Gastrocnemius medialis (tissue), 4 donors: ENCODE measurements at regions not wholly inside any gene's neighbourhood (a gene's known extent, or its start where the extent isn't known, plus 50 kb on each side); places are given as distances from the start of the nearest gene placed in this dataset.

Experiments
- CTCF ChIP-seq, 5 experiments: fragments of 450-650 bp in 3 of 5; fragments of 200-600 bp in 2 of 5; sonication (generic) in 2 of 5; IDR thresholded peaks in 4 of 5; conservative IDR thresholded peaks in 1 of 5; 1 replicate in 4 of 5; 2 replicates in 1 of 5; pipeline ENCODE4 v1.5.1; 2016 to 2019; ENCODE audit warnings: antibody characterized with exemption in 5 of 5, mild to moderate bottlenecking in 3 of 5, moderate library complexity in 3 of 5
- POLR2A ChIP-seq, 2 donors: fragments of 450-650 bp; IDR thresholded peaks; one replicate each; pipeline ENCODE4 v1.6.1; 2017; ENCODE audit warnings: antibody characterized with exemption in 2 of 2, mild to moderate bottlenecking in 2 of 2, moderate library complexity in 2 of 2

- TF ChIP-seq CTCF (IDR thresholded peaks at IDR 0.05 in 4 of 5, conservative IDR thresholded peaks at IDR 0.05 in 1 of 5) (no peak), POLR2A (IDR thresholded peaks at IDR 0.05) (no peak)
Measured at GRCh38 chr14:25116607-25117006, 66.7 kb upstream of the STXBP6 start.
